HL-60/S4 treated with phorbol 12-myristate 13-acetate at 8.2 ng/mL for 4 days and 3 days (cell line): ENCODE measurements at regions not wholly inside any gene's neighbourhood (a gene's known extent, or its start where the extent isn't known, plus 50 kb on each side); places are given as distances from the start of the nearest gene placed in this dataset.

Experiments
- in situ Hi-C: fragments of 300-500 bp; cut with MboI; formaldehyde crosslinking; loops from 2 replicates; pipeline ENCODE4 v1.15.0; 2022; ENCODE audit warnings: low sequenced_read_pairs

DNA sequence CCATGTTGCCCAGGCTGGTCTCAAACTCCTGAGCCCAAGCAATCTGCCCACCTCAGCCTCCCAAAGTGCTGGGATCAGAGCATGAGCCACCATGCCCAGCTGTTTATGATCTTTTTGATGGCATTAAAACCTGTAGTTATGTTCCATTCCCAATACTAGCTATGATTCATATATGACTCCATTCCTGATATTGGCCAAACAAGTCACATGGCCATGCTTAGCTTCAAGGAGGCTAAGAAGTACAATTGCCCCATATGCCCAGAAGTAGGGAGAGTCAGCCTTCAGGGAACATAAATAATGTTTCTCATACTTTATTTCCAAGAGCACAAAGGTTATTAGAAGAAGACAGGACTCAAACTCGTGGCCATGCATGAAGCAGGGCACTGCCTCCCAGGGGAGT lies 132.4 kb upstream of the RAB6C start:
- in situ Hi-C loops = no loop called here

DNA sequence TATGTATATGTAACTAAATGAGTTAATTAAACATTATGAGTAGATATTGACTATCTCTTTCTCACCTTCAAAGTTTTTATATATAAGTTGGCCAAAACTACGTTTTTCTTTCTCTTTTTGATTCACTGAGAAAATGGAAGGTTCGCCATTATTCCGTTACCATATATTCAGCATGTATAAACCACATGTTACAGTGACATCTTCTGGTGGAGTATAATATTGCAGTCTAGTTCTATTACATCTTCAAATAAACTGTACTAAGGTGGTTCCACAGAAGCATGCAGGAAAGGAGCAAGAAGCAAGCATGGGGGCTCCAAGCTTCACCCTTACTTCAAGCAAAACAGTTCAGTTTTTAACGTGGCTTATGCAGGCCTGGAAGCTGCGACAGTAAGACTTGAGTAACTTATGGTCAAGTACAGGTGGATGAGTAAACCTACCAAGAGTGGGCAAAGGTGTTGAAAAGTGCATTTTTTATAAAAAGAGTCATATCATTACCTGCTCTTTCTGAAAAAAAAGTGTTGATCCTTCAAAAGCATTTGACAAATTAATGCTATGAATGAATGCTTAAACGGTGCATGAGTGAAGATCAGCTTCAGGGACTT lies 129.8 kb upstream of the RAB6C start:
- in situ Hi-C loops = no loop called here

DNA sequence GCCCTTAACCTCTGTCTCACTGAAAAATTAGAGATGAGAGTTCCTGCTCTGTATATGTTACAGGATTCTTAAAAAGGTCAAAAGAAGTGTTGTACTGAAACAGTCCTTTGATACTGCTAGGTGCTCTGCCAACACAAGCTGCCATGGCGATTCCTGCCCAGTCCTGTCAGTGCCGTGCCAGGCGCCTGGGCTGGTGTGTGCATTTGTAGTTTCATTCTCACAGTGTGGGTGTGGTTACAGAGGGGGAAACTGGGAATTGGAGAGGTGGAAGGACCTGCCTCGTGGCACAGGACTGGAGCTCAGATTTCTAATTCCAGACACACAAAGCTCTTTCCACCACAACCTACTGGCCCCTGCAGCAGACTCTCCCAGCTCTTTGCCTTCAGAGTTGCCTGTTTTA lies 122.3 kb upstream of the RAB6C start:
- in situ Hi-C loops = no loop called here

DNA sequence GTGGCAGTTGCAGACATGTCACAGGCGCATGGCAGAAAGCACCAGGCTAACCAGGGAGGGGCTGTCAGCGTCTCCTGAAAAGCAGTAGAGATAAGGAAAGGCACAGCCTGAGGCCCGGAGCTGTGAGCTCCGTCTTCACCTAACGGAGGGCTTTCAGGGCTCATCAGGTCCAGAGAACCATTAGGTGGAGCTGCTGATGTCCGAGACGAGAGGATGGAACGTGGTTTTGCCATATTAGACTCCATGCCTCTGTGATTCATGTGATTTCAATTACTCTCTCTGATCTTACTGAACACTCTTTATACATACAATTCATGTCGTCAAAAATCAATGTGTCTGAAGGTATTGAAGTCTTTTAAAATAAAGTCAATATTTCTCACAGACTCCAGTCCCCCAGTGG lies 120.3 kb upstream of the RAB6C start:
- in situ Hi-C loops = no loop called here

DNA sequence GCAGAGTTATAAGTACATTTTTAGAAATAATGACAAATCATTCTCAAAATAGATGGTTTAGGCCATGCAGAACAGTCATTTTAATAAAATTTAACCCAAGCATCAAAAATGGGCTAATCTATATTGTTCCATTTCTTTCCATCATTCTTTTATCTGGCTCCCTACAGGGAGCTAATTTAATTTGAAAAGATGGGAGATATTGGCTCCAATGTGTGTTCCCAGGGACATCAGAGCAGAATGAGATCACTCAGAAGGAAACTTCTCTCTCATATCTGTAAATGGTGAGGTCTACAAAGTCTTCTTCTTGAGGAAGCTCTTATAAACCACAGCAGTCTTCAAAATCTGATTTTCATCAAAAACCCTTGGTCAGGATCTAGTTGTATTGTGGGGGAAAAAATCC lies 119.4 kb upstream of the RAB6C start:
- in situ Hi-C loops = no loop called here

DNA sequence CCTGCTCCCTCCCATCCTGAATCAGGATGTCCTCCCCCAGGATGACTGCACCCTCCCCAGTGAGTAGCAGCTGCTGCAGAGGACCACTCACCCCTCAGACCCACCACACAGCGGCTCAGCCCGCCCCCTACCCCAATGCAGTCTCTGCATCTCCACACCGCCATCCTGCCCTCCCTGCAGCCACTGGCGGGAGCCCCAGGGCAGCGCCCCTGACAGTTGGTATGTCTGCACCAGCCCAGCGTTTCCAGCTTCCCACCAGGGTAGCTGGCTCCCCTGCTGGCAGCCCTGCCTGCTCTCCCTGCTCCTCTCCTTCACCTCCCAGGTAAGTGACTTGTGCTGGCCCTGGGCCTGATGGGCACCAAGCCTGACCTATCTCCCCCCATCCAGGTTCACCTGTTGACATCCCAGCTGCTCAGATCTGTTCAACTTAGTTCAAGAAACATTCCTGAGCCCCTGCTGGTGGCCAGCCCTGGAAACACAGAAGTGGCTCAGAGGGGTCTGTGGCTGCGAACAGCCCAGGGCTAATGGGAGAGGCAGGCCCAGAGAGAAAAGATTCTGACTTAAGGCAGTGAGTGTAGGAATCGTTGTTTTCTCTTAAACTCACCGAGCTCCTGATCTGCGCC lies 117.7 kb upstream of the RAB6C start:
- in situ Hi-C loops = no loop called here

DNA sequence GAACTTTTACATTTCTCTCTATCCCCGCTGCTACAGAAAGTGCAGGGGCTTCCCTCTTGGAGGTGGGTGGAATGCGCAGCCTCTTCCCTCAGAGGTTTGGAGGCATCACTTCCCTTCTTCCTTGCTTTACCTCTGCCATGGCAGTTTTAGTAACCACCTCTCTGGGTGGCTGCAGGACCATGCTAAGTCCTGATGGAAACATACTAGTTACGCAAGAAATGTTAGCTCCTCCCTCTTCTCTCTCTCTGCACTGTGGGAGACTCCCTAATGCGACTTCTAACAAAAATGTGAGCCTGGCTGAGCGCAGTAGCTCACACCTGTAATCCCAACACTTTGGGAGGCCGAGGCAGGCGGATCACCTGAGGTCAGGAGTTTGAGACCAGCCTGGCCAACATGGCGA lies 116.8 kb upstream of the RAB6C start:
- in situ Hi-C loops = no loop called here

DNA sequence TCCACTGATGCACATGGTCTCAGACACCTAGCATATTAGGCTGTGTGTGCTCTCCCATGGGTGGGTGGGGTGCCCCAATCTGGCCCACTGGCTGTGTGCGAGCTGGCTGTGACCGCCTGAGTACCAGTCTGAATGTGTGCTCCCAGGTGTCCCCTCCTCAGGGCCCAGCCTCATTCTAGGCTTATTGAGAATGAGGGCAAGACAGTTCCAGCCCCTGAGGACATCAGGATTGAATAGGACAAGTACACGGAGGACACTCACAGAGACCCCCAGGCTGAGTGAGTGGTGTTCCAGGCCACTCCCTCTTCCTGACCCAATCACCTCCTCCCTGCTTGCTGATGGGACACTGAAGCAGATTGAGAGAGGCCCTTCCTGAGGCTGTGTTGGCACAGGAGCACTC lies 116.1 kb upstream of the RAB6C start:
- in situ Hi-C loops = no loop called here

DNA sequence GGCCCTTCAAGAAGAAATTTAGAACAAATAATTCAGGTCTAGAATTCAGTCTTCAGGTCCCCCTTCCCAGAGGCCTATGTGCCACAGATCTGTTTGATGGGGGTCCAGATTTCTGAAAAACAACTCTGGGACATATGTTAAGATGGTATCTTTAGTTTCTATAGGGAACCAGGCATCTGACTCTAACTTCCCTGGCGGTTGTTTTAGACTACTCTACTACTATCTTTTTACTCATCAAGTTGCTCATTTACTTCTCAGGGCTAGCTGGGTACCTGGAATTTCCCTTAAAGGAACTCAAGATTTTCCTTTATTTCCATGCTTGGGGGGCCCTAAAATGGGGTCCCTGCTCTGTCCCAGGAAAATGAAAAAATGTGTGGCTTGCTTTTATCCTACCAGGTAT lies 114.7 kb upstream of the RAB6C start:
- in situ Hi-C loops = no loop called here

DNA sequence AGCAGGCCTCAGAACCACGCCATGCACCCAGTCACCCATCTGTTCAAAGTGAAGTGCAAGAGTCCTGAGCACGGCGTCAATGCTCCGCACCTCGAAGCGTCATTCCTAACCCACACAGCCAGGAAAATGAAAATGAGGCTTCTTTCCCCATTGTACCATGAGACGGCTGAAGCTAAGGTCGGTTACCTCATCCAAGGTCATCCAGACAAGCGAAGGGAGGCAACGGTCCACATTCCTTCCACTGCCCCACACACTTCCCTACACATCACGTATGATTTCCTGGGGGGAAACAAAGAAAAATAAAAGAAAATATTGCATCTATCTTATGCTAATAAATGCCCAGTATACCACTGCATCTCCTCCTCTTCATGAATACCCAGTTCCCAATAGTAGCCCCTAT lies 113.5 kb upstream of the RAB6C start:
- in situ Hi-C loops = no loop called here

DNA sequence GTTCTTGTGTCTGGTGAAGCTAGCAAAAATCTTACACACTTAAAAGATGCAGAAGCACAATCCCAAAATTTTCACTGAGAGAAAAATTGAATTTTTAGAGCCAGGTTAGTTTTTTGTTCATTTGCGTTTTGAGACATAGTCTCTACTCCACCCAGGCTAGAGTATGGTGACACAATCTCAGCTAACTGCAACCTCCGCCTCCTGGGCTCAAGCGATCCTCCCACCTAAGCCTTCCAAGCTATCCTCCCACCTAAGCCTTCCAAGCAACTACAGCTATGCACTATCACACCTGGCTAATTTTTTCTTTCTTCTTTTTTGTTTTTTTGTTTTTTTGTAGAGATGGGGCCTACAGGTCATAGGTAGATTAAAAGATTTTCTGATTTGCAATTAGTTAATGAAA lies 113.1 kb upstream of the RAB6C start:
- in situ Hi-C loops = no loop called here

DNA sequence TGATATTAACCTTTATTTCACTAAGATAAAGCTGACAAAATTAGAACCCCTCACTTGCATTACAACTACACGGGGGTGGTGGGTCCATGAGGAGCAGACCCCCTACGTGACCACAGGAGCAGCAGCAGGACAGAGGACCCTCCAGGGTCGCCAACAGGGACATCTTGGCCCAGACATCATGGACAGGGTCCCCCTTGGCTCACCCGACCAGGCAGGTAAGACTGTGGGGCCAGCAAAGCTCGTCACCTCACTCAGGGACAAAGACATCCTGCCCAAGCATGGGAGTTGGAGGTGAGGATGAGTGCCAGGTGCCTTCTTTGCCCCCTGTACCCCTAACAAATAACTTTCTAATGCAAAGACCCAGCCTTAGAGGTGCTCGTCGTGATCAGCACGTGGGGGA lies 111.3 kb upstream of the RAB6C start:
- in situ Hi-C loops = no loop called here

DNA sequence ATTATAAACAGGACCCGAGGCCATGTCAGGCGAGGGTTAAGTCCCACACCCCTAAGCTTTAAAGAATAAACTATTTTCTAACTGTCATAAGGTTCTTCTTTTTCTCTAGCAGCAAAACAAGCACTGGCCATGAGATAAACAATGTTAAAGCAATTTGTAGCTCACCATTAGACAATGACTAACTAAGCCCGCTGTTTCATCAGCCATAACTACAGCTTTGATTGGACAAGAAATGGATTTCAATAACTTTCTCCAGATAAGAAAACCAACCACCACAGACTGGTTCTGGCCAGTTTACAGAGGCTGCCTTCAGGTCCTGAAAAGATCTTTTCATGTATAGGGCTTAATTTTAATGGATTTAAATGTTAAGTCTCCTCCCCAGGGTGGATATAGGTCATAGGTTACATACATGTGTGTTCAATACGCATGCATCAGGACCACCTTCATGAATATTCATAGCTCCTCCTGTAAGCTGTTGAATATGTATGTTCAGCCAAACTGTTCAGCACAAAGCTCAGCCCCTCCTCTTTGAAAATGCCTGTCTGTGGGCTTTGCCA lies 108.7 kb upstream of the RAB6C start:
- in situ Hi-C loops = no loop called here

DNA sequence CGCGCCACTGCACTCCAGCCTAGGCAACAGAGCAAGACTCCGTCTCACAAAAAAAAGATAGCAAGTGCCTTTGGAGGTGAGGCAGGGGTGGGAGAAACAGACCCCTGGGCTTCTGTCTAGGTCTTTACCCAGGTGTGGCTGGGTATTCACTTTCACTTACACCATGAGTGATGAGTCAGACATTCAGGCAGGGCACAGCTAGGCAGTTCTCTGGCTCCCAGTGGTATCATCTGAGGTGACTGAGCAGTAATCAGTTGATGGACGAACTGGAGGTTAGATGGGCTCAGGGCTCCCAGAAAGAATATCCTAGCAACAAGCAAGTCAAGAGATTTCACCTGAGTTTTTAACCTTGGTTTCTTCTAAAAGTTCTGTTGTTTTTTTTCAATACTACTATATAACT lies 107.0 kb upstream of the RAB6C start:
- in situ Hi-C loops = no loop called here

DNA sequence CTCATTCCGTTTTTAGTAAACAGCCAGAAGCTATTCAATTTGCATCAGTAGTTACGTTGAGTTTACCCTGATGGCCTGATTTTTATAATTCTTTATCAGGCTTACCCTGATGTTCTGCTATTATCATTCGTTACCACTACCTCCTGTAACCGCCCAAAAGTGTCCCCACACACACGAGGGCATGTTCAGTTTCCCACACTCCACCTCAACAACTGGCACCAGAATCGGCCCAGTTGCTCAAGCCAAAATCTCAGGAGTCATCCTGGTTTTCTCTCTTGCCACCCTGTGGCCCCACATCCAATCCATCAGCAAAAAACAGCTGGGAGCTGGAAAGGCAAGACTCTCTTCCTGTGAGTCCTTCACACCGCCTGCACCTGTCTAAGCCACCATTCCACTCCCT lies 102.9 kb upstream of the RAB6C start:
- in situ Hi-C loops = no loop called here

DNA sequence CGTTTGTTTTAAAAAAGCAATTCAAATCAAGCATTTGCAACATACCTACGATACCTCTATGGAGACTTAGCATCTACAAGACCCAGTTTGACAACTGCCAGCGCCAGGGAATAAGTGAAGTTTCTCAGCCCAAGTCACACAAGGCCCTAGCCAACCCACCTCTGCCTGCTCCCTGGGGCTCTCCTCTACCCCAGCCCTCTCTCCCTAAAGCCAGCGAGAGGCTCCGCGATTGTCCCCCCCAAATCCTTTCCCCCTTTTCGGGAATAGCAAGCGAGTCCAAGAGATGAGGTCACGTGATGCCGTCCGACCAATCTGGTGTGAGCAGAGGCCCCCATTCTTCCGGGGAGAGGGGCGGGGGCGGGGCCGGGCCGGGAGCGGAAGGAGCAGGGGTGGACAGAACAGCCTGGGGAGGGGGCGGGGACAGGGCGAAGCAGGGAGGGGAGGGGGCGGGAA lies 102.2 kb upstream of the RAB6C start:
- in situ Hi-C loops = no loop called here

DNA sequence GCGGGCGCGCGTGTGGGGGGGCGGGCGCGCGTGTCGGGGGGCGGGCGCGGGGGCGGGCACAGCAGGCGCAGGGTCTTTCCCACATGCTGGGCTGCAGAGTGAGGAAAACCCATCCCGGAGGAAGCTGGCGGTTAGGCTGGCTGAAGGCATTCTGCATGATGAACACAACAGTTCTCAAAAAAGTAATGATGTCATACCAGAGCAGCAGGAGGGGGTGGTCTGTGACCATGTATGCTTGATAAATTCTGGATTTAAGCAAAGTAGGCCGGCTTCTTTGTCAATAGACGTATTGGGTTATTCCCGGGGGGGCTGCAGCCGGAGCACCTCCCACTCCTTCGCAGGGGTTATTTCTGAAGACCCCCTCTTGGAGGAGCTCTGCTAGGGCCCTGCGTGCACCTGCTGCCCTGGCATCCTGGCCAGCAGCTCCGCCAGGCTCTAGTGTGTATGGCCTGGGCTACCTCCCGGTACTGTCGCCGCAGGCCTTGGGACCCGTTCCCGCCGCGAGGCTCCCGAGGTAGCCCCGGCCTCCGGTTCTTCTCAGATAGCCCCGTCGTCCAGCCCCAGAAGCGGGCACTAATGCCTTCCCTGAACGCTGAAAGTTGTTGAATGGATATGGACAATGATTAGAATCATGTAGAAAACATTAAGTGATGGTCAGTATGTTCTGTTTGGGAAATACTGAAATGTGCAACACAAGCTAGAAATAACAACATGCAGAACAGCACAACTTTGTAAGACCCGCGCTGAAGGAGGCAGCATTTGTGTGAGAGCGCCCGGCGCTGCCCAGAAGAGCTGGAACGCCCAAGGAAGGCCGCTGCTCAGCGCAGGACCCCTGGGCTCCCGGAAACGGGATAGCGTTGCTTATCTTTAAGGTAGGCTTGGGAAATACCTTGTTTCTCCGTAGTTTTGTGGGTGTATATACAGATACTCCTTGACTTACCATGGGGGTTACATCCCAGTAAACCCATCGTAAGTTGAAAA lies 101.4 kb upstream of the RAB6C start:
- in situ Hi-C loops = no loop called here

DNA sequence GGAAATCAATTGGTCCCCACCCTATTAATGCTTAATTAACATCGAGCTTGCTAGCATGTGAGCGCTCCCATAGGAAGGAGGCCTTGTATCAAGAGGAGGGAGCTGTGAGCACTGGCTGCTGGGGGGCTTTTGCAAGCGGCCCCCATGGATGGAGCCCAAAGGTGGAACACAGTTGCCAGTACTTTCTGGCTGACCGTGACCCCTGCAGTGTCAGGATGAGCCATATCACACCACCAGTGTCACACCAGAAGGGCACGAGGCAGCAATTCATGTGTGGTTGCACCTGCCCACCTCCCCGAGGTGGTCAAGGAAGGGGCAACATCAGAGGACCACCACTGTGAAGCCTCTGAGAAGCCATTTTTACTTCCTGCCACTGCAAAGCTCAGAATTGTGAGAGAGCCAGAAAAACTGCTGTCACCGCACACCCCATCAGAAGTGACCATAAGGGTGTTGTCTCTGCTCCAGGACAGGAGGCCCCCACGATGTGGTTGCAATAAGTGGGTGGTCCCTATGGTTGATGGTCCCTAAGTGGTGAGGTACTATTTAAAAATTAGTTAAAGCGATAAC lies 99.8 kb upstream of the RAB6C start:
- in situ Hi-C loops = no loop called here

DNA sequence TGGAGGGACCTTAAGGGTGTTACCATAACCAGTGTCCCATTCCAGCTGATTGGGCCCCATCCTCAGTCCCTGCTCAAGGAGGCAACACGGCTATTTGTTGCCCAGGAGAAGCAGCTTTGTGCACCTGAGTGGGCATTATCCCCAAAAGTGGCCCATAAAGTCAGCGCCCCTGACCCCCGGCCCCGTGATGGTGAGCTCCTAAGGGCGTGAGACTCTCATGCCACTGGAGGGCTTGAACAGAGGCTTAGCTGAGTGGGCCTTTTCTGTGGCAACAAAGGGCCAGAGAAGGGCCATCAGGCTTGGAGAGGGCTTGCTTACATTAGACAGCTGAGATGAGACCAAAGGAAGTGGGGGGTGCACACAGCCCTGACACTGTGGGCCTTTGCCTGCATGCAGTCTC lies 99.2 kb upstream of the RAB6C start:
- in situ Hi-C loops = no loop called here

DNA sequence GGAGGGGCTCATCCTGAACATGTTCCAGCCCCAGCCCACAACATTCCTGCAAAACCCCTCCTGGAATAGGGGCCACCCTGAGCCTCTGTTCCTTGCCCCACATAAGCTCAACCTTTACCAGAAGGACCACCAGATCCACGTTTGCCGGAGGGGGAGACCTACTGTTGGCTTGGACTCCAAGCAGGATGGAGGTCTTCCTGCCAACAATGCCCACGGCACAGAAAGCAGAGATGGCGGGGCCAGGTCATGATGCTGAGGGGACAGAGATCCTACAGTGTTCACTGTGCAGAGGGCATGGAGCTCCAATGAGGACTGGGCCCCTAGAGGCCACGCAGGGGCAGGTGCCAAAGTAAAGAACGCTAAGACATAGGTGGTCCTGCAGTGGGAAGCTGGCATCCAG lies 98.5 kb upstream of the RAB6C start:
- in situ Hi-C loops = no loop called here

DNA sequence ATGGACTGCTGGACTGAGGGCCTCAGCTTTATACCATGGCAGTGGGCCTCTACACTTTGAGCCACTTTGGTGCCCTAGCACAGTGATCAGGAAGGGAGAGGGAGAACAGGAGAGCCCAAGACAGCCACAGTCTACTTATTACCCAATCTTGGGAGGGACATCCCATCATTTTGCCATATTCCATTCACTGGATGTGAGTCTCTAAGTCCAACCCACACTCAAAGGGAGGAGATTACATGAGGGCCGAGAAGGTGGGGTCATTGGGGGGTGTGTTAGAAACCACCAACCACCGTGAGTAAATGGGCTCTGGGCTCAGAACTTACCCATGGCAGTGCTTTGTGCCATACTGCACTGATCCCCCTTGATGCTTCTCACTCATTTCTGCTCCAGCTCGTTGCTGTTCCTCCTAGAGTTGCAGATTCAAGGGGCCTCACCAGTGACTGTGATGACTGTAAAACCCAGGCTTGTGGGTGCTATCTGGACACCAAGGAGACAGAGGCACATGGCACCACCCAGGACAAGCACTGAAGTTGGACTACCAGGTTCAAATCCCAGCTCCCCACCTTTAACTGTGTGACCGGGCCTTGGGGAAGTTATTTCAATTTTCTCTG lies 97.6 kb upstream of the RAB6C start:
- in situ Hi-C loops = no loop called here
